Mucosa of stomach (tissue), 1 donor: ENCODE measurements at regions not wholly inside any gene's neighbourhood (a gene's known extent, or its start where the extent isn't known, plus 50 kb on each side); places are given as distances from the start of the nearest gene placed in this dataset.

Experiments
- H3K27me3 ChIP-seq: one replicate; pipeline ENCODE4 v1.7.0; 2013; ENCODE audit warnings: mild to moderate bottlenecking, low read length; ENCODE audit not compliant: control insufficient read depth, insufficient read depth
- H3K36me3 ChIP-seq: one replicate; pipeline ENCODE4 v1.7.0; 2013; ENCODE audit warnings: low read length; ENCODE audit not compliant: control insufficient read depth, insufficient read depth
- H3K4me1 ChIP-seq: one replicate; pipeline ENCODE4 v1.7.0; 2013; ENCODE audit warnings: mild to moderate bottlenecking, low read length; ENCODE audit not compliant: control insufficient read depth, insufficient read depth
- H3K4me3 ChIP-seq: one replicate; pipeline ENCODE4 v1.7.0; 2013; ENCODE audit warnings: low read length
- H3K9ac ChIP-seq: one replicate; pipeline ENCODE4 v1.7.0; 2013; ENCODE audit warnings: mild to moderate bottlenecking, low read length, moderate library complexity
- H3K9me3 ChIP-seq: one replicate; pipeline ENCODE4 v1.7.0; 2013; ENCODE audit warnings: mild to moderate bottlenecking, low read length, moderate library complexity; ENCODE audit not compliant: control insufficient read depth
- donor health status: Pancreatic carcinoma.

DNA sequence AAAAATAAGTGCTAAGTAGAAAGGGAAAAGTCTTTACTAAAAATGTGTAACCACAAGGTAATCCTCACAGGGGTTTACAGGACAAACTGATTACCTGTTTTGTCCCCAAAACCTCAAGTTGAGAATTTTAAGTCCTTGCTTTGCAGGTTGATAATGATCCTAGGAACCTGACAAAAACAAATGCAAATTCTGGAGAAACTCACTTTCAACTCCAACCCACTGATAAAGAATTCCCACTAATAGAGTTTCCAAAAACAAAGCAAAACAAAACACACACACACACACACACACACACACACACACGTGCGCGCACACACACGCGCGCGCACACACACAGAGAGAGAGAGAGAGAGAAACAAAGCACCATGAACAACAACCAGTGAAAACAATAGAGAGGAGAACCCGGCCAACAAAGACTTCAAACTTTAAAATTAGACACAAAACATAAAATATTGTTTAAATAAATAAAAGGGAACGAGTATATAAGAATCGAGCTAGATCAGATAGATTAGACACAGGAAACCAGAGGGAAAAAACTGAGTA lies 187.0 kb upstream of the FOXN3 start:
- H3K9ac ChIP-seq: no peak overlapping the region
- no peaks in the 10 kb centered on the region for H3K9me3 ChIP-seq
- no peak overlapping the region for H3K4me3 ChIP-seq

DNA sequence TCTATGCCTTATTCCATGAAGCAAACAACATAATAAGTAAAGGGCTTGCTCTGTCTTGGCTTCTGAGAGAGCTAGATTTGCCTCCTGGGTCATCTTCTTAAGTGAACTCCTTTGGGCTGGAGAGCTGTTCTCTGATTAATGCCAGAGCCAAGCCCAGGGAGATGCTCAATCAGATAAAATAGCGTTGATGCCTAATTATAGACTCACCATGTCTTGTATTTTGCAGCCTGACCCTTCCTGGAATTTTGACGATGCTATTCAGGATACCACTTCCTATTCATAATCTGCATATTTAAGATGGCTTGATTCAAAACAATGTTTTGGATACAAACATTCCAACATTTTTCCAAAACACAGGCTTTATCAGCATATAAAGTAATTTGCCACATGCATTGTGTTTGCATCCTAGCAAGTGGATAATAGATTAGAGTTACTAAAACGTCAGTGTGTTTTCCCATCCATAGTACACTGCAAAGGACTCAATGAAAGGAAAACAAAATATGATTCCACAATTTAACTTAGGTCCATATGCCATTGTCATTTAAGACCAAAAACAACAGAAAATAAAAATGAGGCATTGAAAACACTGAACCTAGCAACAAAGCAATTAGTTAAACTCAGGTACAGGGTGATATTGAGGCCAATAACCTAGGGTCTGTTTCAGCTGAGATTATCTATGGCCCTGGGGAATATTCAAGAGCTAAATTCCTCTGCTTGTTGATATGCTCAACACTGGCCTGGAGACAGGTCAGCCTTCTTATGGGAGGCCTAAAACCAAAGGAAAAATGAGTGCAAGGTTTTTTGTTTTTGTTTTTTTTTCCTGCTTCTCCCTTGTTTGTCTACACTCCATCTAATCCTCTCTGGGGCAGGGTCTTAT lies 184.2 kb upstream of the FOXN3 start:
- peaks cover 5% of the 10 kb centered on the region for H3K9me3 ChIP-seq

More for the DNA sequence above, 187.0 kb upstream of the FOXN3 start:
- Histone ChIP-seq H3K4me1 (no peaks in the 10 kb centered on the region), H3K36me3 (no peaks in the 10 kb centered on the region), H3K27me3 (no peaks in the 10 kb centered on the region)

DNA sequence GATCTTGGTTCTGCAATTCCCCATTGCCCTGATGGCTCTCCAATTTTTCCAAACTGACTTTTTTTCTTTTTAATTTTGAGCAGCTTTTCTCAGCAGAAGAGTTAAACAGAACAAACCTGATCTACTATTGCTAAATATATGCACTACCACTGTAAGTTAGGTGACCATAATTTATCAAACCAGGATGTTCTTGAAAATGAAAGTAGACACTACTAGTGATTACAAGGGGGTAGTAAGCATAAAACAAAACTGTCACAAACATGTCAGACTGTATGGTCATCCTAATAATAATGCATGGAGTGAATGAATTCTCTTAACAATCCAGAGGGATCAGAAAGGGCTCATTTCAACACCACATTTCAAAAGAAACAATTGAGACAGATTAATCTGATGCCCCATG lies 183.0 kb upstream of the FOXN3 start:
- Histone ChIP-seq H3K9ac (no peak overlapping the region), H3K4me1 (no peaks in the 10 kb centered on the region), H3K9me3 (peaks cover 5% of the 10 kb centered on the region), H3K27me3 (no peaks in the 10 kb centered on the region), H3K4me3 (no peak overlapping the region), H3K36me3 (no peaks in the 10 kb centered on the region)

More for the DNA sequence above, 184.2 kb upstream of the FOXN3 start:
- Histone ChIP-seq H3K36me3 (no peaks in the 10 kb centered on the region), H3K4me1 (no peaks in the 10 kb centered on the region), H3K27me3 (no peaks in the 10 kb centered on the region), H3K9ac (no peak overlapping the region), H3K4me3 (no peak overlapping the region)

DNA sequence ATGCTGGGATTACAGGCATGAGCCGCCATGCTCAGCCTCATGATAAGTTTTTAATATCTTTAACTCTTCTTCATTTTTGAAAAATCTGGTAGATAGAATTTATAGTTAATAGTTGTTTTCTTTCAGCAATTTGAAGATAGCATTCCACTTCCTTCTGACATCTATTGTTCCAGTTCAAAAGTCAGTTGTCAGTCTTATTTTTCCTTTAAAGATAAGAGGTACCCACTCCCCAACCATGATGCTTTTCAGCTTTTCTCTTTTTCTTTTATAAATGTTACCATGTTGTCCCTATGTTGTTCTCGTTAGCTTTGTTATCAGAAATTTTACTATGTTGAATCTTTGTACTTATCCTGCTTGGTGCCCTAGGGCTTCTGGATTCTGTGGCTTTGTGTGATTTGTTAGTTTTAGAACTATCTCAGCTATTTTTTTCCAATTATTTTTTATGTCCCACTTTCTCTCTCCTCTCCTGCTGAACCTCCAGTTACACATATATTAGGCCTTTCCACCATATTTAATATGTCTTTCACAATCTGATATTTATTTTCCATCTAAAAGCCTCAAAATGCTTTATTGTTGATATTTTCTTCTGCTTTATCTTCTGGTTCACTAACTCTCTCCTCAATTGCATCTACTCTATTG lies 181.6 kb upstream of the FOXN3 start:
- Histone ChIP-seq H3K9me3 (peaks cover 5% of the 10 kb centered on the region), H3K27me3 (no peaks in the 10 kb centered on the region), H3K4me1 (no peaks in the 10 kb centered on the region), H3K4me3 (no peak overlapping the region), H3K36me3 (no peaks in the 10 kb centered on the region), H3K9ac (no peak overlapping the region)

DNA sequence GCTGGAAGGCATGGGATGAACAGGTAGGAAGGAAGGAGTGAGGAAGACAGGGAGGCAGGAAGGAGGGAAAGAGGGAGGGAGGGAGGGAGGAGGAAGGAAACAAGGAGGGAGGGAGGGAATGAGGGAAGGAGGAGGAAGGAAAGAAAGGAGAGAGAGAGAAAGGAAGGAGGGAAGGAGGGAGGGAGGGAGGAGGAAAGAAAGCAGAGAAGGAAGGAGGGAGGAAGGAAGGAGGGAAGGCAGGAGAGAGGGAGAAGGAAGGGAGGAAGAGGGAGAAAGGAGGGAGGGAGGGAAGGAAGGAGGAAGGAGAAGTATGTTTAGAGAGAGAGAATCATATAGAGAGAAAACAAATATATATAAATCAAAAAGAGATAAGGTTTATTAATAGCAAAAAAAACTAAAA lies 175.9 kb upstream of the FOXN3 start:
- Histone ChIP-seq H3K9ac (no peak overlapping the region), H3K36me3 (no peaks in the 10 kb centered on the region), H3K9me3 (no peaks in the 10 kb centered on the region), H3K4me1 (peaks cover 7% of the 10 kb centered on the region), H3K4me3 (no peak overlapping the region), H3K27me3 (no peaks in the 10 kb centered on the region)

DNA sequence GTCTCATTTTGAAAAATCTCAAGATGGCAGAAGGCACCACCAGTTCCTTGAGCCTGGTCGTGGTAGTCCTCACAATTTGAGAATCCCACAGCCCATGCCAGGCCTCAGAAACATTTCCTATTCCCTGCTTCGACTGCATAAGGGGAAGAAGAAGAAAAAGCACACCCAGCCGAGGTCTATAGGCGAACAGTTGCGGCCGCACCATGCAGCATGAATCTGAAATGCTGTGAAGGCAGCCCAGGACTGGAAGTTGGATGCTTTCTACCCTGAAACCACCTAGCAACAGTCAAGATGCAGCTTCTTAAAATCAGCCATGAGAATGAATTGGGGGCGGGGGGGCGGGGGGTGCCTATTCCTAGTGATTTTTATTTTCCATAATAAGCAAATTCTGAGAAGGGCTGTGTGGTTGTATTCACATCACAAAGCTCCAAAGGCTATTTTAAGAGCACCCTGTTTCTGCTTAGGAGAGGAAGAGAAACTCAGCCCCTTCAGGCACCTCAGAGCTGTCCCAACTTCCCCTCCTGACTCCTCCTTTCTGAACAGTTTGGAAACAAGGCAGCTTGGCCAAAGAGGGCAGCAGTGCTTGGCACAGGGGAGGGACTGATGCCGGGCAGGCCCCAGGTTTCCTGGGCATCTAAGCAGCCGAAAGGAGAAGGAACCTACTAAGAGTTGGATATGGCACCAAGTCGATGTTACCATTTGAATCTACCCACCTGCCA lies 172.5 kb upstream of the FOXN3 start:
- H3K4me1 ChIP-seq: peaks cover 7% of the 10 kb centered on the region
- no peaks in the 10 kb centered on the region for H3K9me3 ChIP-seq
- H3K36me3 ChIP-seq: no peaks in the 10 kb centered on the region
- H3K9ac ChIP-seq: no peak overlapping the region
- H3K4me3 ChIP-seq: no peak overlapping the region
- H3K27me3 ChIP-seq: no peaks in the 10 kb centered on the region

DNA sequence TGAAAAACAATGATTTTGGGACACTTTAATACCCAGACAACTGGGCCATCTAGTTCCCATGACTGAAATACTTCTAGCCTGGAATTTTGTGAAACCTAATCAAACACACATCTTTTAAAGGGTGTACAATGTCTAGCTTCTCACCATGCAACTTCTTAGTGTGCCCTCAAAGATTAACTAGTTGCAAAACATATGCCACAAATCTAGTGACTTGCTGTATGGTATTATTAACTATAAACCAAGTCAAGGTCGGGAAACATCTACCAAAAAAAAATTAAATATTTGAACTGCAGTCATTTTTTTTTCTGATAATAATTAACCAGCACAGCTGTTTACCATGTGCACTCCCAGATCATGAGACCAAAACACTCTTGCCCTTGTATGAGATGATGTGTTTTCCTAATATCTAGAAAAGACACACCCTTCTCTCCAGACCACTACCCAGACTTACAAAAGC lies 171.8 kb upstream of the FOXN3 start:
- Histone ChIP-seq H3K4me1 (peaks cover 7% of the 10 kb centered on the region), H3K27me3 (no peaks in the 10 kb centered on the region), H3K36me3 (no peaks in the 10 kb centered on the region), H3K4me3 (no peak overlapping the region), H3K9me3 (no peaks in the 10 kb centered on the region), H3K9ac (no peak overlapping the region)

DNA sequence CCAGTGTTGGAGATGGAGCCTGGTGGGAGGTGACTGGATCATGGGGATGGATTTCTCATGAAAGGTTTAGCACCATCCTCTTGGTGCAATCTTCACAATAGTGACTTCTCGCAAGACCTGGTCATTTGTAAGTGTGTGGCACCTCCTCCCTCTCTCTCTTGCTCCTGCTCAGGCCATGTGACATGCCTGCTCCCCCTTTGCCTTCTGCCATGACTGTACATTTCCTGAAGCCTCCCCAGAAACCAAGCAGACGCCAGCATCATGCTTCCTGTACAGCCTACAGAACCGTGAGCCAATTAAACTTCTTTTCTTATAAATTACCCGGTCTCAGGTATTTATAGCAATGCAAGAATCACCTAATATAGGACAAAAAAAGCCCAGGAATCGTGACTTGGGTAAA lies 171.0 kb upstream of the FOXN3 start:
- Histone ChIP-seq H3K36me3 (no peaks in the 10 kb centered on the region), H3K27me3 (no peaks in the 10 kb centered on the region), H3K4me3 (no peak overlapping the region), H3K9me3 (no peaks in the 10 kb centered on the region), H3K9ac (no peak overlapping the region), H3K4me1 (peaks cover 7% of the 10 kb centered on the region)

DNA sequence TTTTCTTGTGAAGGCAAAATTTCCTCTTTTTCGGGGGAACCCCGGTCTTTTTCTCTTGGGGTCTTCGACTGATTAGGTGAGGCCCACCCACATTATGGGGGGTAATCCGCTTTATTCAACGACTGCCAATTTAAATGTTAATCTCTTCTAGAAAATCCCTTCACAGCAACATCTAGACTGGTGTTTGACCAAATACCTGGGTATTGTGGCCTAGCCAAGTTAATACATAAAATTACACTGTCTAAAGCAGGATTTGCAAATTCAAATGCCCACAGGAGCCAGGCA lies 170.0 kb upstream of the FOXN3 start:
- H3K4me3 ChIP-seq: no peak overlapping the region
- H3K4me1 ChIP-seq: peaks cover 7% of the 10 kb centered on the region
- H3K36me3 ChIP-seq: no peaks in the 10 kb centered on the region
- H3K9me3 ChIP-seq: no peaks in the 10 kb centered on the region
- no peaks in the 10 kb centered on the region for H3K27me3 ChIP-seq
- no peak overlapping the region for H3K9ac ChIP-seq

DNA sequence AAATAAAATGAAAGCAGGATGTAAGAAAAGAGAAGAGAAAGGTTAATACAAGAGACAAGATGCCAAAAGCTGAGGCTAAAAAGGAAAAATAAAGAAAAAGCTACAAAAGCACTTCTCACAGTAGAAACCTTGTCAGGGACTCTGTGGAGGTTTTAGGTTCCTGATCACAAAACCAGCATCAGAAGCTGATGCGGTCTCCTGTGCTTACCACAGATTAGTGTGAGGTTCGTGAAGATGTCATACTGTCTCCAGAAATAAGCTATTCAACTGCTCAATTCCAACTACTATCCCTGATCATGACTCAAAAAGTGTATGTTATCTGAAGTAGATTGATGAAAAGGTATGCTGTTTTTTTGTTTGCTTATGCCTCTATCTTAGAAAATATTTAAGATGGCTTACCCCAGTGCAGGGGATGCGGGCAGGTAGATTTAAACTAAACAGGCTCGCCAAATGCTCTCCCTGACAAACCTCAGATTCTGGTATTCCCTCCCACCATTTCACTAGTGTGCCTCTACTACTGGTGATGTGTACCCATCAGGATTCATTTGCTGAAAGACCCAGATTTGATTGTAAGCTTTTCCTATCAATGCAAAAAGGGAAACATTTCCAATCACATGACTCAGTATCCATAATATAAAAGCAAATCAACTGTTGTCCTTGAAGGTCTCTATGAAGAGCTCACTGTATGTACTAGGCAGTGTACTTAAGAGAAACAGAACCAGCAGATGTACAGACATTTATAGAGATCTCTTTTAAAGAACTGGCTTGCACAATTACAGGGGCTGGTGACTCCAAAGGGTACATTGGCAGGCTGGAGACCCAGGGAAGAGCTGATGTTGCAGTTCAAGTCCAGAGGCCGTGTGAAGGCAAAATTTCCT lies 169.5 kb upstream of the FOXN3 start:
- H3K9ac ChIP-seq: no peak overlapping the region
- H3K27me3 ChIP-seq: no peaks in the 10 kb centered on the region
- H3K9me3 ChIP-seq: no peaks in the 10 kb centered on the region
- peaks cover 7% of the 10 kb centered on the region for H3K4me1 ChIP-seq
- no peaks in the 10 kb centered on the region for H3K36me3 ChIP-seq
- no peak overlapping the region for H3K4me3 ChIP-seq

DNA sequence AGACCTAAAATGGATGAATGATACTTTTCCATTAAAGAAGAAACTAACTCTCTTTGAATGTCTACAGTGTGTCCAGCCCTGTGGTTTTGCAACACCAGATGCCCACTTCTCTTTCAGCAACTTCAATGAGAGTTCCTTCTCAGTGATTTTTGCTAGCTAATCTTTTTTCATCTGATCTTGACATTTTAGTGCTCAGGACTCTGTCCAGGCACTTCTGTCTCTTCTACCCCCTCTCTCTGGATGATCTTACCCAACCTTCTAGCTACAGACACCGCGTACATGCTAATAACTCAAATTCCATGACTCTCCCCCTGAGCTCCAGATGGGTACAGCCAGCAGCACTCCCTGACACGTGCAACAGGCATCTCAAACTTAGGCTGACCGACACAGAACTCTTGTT lies 161.1 kb upstream of the FOXN3 start:
- no peaks in the 10 kb centered on the region for H3K9me3 ChIP-seq
- no peaks in the 10 kb centered on the region for H3K27me3 ChIP-seq
- no peak overlapping the region for H3K4me3 ChIP-seq
- H3K4me1 ChIP-seq: peaks cover 35% of the 10 kb centered on the region
- no peak overlapping the region for H3K9ac ChIP-seq
- H3K36me3 ChIP-seq: no peaks in the 10 kb centered on the region
